PC-3 (cell line): ENCODE measurements at regions not wholly inside any gene's neighbourhood (a gene's known extent, or its start where the extent isn't known, plus 50 kb on each side); places are given as distances from the start of the nearest gene placed in this dataset.

Experiments
- CTCF ChIP-seq: fragments of 300-600 bp; sonication (generic); conservative IDR thresholded peaks from 2 replicates; pipeline ENCODE4 v1.5.1; 2017; ENCODE audit warnings: antibody characterized with exemption, low read depth, mild to moderate bottlenecking, low read length
- EZH2 ChIP-seq: fragments of 300-600 bp; sonication (generic); IDR thresholded peaks from one replicate; pipeline ENCODE4 v1.6.1; 2017; ENCODE audit warnings: antibody characterized with exemption, mild to moderate bottlenecking, low read length; ENCODE audit not compliant: unreplicated experiment
- EZH2phosphoT487 ChIP-seq: fragments of 300-600 bp; sonication (generic); IDR thresholded peaks from 2 replicates; pipeline ENCODE4 v1.6.1; 2018; ENCODE audit warnings: mild to moderate bottlenecking, antibody characterized with exemption, low read length, borderline replicate concordance

GRCh38 chr11:130980071-130980862 lies 64.0 kb upstream of the SNX19 start:
- no peak for TF ChIP-seq CTCF
- no peak for TF ChIP-seq EZH2
- no peak for TF ChIP-seq EZH2phosphoT487
